ENCODE measurements at regions not wholly inside any gene's neighbourhood (a gene's known extent, or its start where the extent isn't known, plus 50 kb on each side); places are given as distances from the start of the nearest gene placed in this dataset.

DNA sequence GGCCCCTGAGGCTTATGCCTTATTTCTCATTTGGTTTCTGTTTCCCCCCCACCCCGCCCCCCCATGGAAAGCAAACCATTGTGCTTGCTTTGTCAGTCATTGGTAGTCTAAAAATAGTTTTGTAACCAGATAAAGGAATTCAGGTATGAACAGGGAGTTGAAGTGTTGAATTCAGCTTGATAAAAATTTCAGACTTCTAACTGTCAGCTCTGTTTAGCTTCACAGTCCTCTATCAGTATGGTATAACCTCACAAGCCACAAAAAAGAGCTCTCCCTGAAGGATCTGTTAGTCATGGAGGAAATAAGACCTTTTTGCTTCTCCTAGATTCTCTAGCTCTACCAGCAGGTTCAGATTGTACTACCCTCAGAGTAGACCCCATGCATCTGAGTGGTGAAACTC is 378.1 kb downstream of the TMEM38B start:
- no peak overlapping the region for H2AK5ac ChIP-seq (ENCODE audit: insufficient read length, low read length)
- H4K8ac ChIP-seq (replicated peaks; ENCODE audit: insufficient read length, low read depth, low read length): no peak overlapping the region
- no peak overlapping the region for H2BK5ac ChIP-seq (ENCODE audit: insufficient read length, low read length)
- H3K27ac Mint-ChIP-seq: no peak overlapping the region
- no peak overlapping the region for H3K4me3 Mint-ChIP-seq
- H2AFZ ChIP-seq (ENCODE audit: low read length): no peak overlapping the region
- H3K14ac ChIP-seq (ENCODE audit: insufficient read depth, low read length): no peak overlapping the region
- no peak for DNase-seq
- H3K4me2 ChIP-seq (ENCODE audit: insufficient read depth, insufficient read length, low read length): no peak overlapping the region
- H4K5ac ChIP-seq (ENCODE audit: insufficient read length, low read depth, low read length): no peak overlapping the region
- no peaks in the 10 kb centered on the region for H3K23me2 ChIP-seq (ENCODE audit: insufficient read length, low read depth, low read length, poor library complexity, severe bottlenecking)
- H3K27me3 ChIP-seq (ENCODE audit: insufficient read depth, low read length): no peaks in the 10 kb centered on the region
- H3T11ph ChIP-seq (ENCODE audit: low read length): no peak overlapping the region
- no peak overlapping the region for H3K18ac ChIP-seq (ENCODE audit: insufficient read length, low read depth, low read length)
- H3K27me3 Mint-ChIP-seq (ENCODE audit: low read depth): no peaks in the 10 kb centered on the region
- no peak overlapping the region for H2BK20ac ChIP-seq (ENCODE audit: low read depth, low read length, poor library complexity, severe bottlenecking)
- no peaks in the 10 kb centered on the region for H4K20me1 ChIP-seq (ENCODE audit: control insufficient read depth, insufficient read depth, insufficient read length)
- no peak overlapping the region for H3K56ac ChIP-seq (ENCODE audit: insufficient read length, low read depth, low read length)
- H3K27ac ChIP-seq (ENCODE audit: insufficient read length, low read depth, low read length): no peak overlapping the region
- H3K4me1 ChIP-seq (ENCODE audit: insufficient read depth, low read length): no peaks in the 10 kb centered on the region
- H4K91ac ChIP-seq (ENCODE audit: insufficient read length, low read depth, low read length): no peak overlapping the region
- no peak overlapping the region for H2BK15ac ChIP-seq (ENCODE audit: low read depth, low read length)
- H2BK120ac ChIP-seq (ENCODE audit: low read depth, low read length, poor library complexity, severe bottlenecking): no peak overlapping the region
- no peaks in the 10 kb centered on the region for H3K79me2 ChIP-seq (ENCODE audit: insufficient read depth, low read length)
- no peaks in the 10 kb centered on the region for H3K79me1 ChIP-seq (ENCODE audit: insufficient read depth, low read depth, low read length, poor library complexity, severe bottlenecking)
- no peak overlapping the region for H2BK12ac ChIP-seq (ENCODE audit: insufficient read length, low read depth, low read length)
- H3K9ac ChIP-seq (ENCODE audit: extremely low read depth, insufficient read length, low read length): no peak overlapping the region
- no CpG with 5 or more reads among the region's 1 CpG for WGBS (ENCODE audit: extremely low coverage, insufficient read length, low lambda C conversion rate)
- TF ChIP-seq CTCF (conservative IDR thresholded peaks at IDR 0.05): no peak
- no peaks in the 10 kb centered on the region for H3K9me3 Mint-ChIP-seq
- no peak overlapping the region for H3K23ac ChIP-seq (ENCODE audit: insufficient read length, low read depth, low read length)
- H3K4me1 Mint-ChIP-seq: no peaks in the 10 kb centered on the region
- H3K36me3 Mint-ChIP-seq (ENCODE audit: insufficient read depth in 1 of 3, low read depth in 3 of 3): no peaks in the 10 kb centered on the region
- H3K9me3 ChIP-seq (ENCODE audit: control insufficient read depth, low read depth, low read length): no peaks in the 10 kb centered on the region
- no peak overlapping the region for H3K4ac ChIP-seq (ENCODE audit: low read depth, low read length)

Measured in H9 (cell line).